NCI-H524 (cell line): ENCODE measurements at regions not wholly inside any gene's neighbourhood (a gene's known extent, or its start where the extent isn't known, plus 50 kb on each side); places are given as distances from the start of the nearest gene placed in this dataset.

Source experiments
- DNase-seq, 2 experiments: peaks; one replicate each; lab custom pipeline; 2025; lab: John Stamatoyannopoulos, UW

DNA sequence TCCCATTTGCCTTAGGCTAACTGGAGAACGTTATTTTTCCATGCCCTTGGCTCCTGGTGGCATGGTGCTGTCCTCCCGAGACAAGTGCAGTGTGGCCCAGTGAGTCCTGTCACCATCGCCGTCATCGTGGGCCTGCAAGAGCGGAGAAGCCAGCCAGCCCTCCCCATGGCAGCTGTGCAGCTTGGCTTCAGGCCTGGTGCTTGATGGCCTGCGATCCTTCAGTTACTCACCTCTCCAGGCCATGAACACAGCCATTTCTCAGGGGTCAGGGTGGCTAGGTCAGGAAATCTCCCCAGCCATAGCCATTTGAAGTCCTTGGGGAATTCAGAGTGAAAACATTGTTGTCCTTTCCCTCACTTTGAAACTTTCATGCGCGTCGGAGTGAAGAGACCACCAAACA, 189.0 kb upstream of the RGMA start:
- no peak for DNase-seq

- DNase-seq: peak; percentile 96 to 99
Observed at GRCh38 chr15:93274257-93274656, 185.2 kb upstream of the RGMA start.

DNA sequence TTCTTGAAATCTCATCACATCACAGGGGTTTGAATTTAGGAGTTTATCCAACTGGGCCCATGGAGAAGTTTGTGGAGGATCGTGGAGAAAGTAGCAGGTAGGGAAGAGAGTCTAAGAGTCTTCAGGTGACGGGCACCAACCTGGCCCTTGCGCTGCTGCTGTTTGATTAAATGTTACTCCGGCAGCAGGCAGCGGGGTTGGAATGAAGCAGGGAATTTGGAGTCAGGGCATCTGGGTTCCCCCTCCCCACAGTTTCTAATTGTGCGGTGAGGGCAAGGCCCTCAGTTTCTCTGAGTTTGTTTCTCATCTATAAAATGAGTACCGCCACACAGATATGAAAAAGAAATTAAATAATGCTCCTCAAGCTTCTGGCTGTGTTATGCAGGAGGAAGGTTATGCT, 182.9 kb upstream of the RGMA start:
- no peak for DNase-seq

GRCh38 chr15:93270937-93271467, 182.0 kb upstream of the RGMA start:
- no peak for DNase-seq

DNA sequence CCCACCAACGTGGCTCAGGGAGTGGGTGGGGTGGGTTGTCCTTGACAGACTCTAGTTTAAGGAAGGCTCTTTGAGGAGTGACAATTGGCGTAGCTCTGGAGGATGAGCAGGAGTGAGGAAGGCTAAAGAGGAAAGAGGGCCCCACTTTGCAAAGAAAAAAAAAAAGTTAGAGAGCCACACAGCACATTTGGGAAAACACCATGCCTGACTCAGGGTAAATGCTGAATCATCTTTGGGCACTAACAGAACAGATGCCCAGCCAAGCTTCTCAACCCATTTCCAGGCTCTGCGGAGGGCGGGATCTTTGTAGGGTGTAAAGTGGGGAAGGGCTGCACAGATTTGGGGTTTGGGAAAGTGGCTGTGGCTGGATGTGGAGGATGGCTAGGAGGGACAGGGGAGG, 179.1 kb upstream of the RGMA start:
- no peak for DNase-seq

GRCh38 chr15:93266291-93266690, 177.3 kb upstream of the RGMA start:
- no peak for DNase-seq

DNA sequence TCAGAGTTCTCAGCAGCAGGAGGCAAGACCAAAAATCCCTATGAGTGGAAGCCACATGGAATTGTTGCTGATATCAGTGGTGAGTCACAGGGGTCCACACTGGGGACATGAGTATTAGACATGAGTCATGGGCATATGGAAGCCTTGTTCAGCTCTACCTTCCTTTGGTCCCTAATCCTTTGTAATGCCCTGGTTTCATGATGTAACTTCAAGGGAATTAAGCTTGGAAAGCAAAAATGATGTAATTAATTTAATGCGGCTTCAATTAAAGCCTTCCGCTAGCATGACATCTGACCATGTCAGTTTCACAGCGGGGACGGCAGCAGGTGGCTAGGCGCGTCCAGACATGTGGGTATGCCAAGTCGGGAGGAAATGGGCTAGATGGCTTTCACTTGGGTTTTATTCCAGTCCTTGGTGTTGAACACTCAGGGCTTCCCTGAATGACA, 176.1 kb upstream of the RGMA start:
- DNase-seq: peak; percentile 42 to 83

DNA sequence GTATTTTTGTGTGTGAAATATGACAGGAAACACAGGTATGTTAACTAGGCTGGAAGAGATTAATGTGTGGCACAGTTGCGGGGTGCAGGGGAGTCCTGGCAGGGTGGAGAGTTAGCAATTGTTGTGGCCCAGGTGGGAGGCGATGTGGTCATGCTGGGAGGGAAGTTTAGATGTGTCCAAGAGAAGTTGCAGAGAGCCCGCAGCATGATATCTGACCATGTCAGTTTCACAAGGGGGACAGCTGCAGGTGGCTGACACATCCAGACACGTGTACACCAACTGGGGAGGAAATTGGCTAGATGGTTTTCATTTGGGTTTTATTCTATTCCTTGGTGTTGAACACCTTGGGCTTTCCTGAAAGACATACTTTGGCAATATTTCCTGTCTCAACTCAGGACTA, 172.8 kb upstream of the RGMA start:
- no peak for DNase-seq

DNA sequence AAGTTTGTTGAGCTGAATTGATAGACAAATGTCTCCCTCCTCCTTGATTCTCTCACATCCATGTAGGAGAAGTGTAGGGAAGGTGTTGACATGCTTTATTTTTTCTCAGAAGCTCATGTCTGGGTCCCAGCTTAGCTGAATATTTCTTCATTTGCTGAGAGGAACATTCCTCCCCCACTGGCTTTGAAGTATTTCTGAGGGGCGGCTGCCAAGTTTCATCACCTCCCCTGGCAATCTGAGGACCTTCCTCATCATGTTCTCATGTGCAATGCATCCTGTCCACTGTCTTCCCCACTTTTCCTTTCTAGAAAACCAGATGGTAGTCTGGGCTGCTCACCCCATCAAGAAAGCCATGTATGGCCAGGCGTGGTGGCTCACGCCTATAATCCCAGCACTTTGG, 168.9 kb upstream of the RGMA start:
- no peak for DNase-seq

DNA sequence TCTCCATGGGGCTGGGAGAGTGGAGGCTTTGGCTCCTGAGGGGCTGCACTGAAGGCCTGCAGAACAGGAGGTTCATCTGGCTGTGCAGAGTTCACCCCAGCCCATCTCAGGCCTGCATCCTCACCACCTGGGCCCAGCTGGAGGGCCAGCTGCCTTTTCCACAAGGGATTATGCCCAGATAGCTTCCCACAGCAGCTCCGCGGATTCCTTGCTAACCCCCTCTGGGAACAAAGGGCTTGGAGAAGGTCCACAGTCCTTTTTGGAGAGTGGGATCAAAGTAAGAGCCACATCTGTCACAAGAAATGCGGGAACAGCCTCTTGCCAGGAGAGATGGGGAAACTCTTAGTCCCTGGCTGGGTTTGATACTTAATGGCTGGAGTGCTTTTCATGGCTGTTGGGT, 164.7 kb upstream of the RGMA start:
- peak; percentile 98 to 99 for DNase-seq

- no peak for DNase-seq
Observed at GRCh38 chr15:93252780-93253179, 163.8 kb upstream of the RGMA start.

DNA sequence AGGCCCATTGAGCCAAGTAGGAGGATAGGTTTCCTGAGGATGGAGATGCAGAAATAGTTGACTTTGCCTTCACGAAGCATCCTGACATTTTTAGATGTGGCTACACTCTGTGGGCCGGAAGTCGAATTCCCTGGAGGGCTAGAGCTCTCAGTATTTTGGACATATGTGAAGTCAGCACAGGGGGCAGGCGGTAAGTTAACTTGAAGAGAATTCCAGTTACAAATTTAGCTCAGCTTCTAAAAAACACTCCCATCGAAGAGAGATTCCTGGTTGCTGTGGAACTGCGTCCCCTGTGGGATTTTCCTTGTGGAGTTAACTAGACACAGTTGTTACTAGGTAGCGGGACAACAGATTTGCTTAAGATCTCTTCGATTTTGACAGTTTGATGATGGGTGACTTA, 161.9 kb upstream of the RGMA start:
- DNase-seq: no peak

- no peak for DNase-seq
Observed at GRCh38 chr15:93250209-93250608, 161.2 kb upstream of the RGMA start.

GRCh38 chr15:93249623-93250022, 160.6 kb upstream of the RGMA start:
- DNase-seq: no peak

- no peak for DNase-seq
Observed at GRCh38 chr15:93247466-93248121, 158.6 kb upstream of the RGMA start.

DNA sequence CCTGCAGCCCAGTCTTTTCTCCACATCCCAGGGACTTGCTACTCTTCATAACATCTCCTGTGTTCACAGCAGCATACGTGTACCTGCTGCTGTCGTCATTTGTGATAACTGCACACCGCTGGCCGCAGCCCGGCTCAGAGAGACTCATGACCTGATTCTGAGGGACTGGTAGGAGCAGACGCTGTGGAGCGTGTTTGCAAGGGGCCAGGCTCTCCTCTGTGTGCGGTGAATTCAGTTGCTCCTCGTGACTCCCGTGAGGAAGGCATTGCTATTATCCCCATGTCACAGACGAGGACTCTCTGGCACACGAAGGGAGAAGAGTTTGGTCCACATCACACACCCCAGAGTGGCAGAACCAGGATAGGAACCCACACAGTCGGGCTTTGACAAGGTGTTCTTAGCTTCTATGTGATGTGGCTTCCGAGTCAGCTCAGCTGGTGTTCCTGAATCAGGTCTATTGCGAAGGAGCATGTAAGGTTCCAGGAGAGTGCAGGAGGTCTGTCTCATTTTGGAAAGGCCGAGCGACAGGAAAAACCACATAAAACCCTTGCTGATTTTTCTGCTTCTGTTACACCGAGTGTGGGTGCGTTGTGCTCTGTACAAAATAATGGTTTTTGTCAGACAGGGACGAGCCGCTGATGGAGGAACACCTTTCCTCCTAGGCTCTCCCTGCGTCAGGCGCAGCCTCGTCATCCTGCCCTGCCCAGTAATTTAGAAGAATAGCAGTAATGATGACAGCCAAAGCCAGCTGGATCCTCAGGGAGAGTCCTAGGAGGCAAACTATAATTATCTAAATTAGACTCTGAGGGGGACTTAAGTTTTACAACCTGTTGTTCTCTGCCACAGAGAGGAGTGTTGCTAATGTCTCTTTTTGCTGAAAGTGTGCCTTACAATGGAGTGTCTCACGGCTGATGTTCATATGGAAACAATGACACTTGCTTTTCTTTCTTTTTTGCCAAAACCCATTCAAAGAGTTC, 157.5 kb upstream of the RGMA start:
- no peak for DNase-seq

GRCh38 chr15:93245661-93246042, 156.6 kb upstream of the RGMA start:
- peak in 1 of 2 experiments; percentile 6 for DNase-seq

GRCh38 chr15:93244696-93245660, 156.0 kb upstream of the RGMA start:
- DNase-seq: peak; percentile 40 to 74

DNA sequence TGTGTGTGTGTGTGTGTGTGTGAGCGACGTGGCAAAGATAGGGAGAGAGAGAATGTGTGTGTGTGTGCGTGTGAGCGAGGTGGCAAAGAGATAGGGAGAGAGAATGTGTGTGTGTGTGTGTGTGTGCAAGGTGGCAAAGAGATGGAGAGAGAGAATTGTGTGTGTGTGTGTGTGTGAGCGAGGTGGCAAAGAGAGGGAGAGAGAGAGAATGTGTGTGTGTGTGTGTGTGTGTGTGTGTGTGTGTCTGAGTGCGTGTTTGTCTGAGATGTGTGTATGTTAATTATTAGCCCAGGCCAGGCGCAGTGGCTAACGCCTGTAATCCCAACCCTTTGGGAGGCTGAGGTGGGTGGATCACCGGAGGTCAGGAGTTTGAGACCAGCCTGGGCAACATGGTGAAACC, 154.6 kb upstream of the RGMA start:
- no peak for DNase-seq

DNA sequence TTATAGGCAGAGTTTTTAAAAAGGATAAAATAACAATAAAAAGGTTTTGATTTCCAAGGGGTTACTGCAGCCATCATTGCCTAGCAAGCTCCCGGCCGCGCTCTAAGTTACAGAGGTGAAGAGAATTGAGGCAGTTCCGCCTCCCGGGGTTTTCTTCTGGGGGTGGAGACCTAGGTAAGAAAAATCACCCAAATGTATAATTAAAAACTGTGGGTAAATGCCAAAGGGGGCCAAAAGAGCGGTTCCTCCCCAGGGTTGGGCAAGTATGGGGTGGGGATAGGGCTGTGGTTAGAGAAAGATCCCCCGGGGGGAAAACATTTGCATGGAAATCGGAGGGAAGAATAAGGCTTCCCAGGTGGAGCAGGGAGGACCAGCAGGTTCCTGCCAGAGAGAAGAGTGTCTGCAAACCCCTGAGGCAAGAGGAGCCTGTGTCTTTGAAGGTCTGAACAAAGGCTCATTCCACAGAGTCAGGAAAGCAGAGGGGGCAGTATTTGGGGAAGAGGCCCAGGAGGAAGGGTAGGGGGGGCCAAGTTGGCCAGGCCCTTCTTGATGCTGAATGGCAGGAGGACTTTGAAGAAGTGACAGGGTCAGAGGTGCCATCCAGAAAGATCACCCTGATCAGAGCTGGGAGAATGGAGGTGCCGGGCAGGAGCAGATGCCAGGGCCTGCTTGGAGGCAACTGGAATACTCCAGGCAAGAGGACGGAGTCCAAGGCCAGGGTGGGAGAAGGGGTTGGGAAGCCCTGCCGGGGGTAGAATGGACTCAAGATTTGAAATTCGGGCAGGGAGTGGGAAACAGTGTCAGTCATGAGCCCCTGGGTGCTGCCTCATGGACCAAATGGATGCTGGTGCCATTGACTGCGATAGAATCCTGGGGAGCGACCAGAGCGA, 152.9 kb upstream of the RGMA start:
- no peak for DNase-seq

- no peak for DNase-seq
Observed at GRCh38 chr15:93239993-93240392, 151.0 kb upstream of the RGMA start.
